Effector CD8-positive, alpha-beta T cell (primary cell): ENCODE measurements at regions not wholly inside any gene's neighbourhood (a gene's known extent, or its start where the extent isn't known, plus 50 kb on each side); places are given as distances from the start of the nearest gene placed in this dataset.
"Not testable (repeated sequence)": the region's sequence is repeated elsewhere in the genome, so short reads cannot be mapped to it uniquely, and the experiment has no call there.

Experiments
- DNase-seq: peaks from one replicate; lab custom pipeline; 2025; lab: John Stamatoyannopoulos, UW

- no peak for DNase-seq
Observed at GRCh38 chr6:170062209-170062914, 228.5 kb downstream of the DLL1 start.

- DNase-seq, result no peak
Observed at GRCh38 chr6:170058878-170059485, 231.9 kb downstream of the DLL1 start.

GRCh38 chr6:170057961-170058877, 232.7 kb downstream of the DLL1 start:
- DNase-seq, result no peak

GRCh38 chr6:170057034-170057734, 233.7 kb downstream of the DLL1 start:
- no peak for DNase-seq

GRCh38 chr6:170056278-170056711, 234.6 kb downstream of the DLL1 start:
- DNase-seq, result no peak

GRCh38 chr6:170055797-170056196, 235.1 kb downstream of the DLL1 start:
- not testable (repeated sequence) for DNase-seq

GRCh38 chr6:170053966-170054661, 236.8 kb downstream of the DLL1 start:
- DNase-seq, result no peak

- DNase-seq, result no peak
Observed at GRCh38 chr6:170052991-170053821, 237.7 kb downstream of the DLL1 start.

GRCh38 chr6:170051229-170052172, 239.4 kb downstream of the DLL1 start:
- no peak for DNase-seq

GRCh38 chr6:170050591-170051041, 240.3 kb downstream of the DLL1 start:
- DNase-seq, result no peak

GRCh38 chr6:170049641-170050561, 241.0 kb downstream of the DLL1 start:
- no peak for DNase-seq

GRCh38 chr6:170048615-170049256, 242.1 kb downstream of the DLL1 start:
- DNase-seq, result no peak

GRCh38 chr6:170047823-170048222, 243.1 kb downstream of the DLL1 start:
- no peak for DNase-seq

GRCh38 chr6:170046791-170047626, 243.9 kb downstream of the DLL1 start:
- no peak for DNase-seq

GRCh38 chr6:170045981-170046667, 244.8 kb downstream of the DLL1 start:
- no peak for DNase-seq

- DNase-seq, result no peak
Observed at GRCh38 chr6:170045563-170045960, 245.3 kb downstream of the DLL1 start.
